SK-N-SH (cell line): ENCODE measurements at regions not wholly inside any gene's neighbourhood (a gene's known extent, or its start where the extent isn't known, plus 50 kb on each side); places are given as distances from the start of the nearest gene placed in this dataset.

ENCODE experiments used
- CTCF ChIA-PET: fragments of 300-600, 350-600 bp; formaldehyde crosslinking; extraction: SDS; loops from one replicate; lab custom pipeline; 2021; lab: Yijun Ruan, JAX
- POLR2A ChIA-PET: fragments of 350-600 bp; sonication (Branson Sonifier 250); formaldehyde crosslinking; extraction: SDS; loops from one replicate; lab custom pipeline; 2020; ENCODE audit warnings: antibody characterized with exemption, inconsistent platforms; lab: Yijun Ruan, JAX
- DNase-seq: peaks from one replicate; pipeline ENCODE4 v3.0.0; 2012
- H2AFZ ChIP-seq: fragments of 200-600 bp; sonication (generic); 2 replicates; pipeline ENCODE4 v1.8.1; 2016; ENCODE audit warnings: antibody characterized with exemption, mild to moderate bottlenecking, low read depth
- H3F3A ChIP-seq: fragments of 200-600 bp; sonication (generic); replicated peaks from 2 replicates; pipeline ENCODE3; 2016; ENCODE audit warnings: antibody characterized with exemption, mild to moderate bottlenecking; ENCODE audit not compliant: insufficient read depth
- H3K27ac ChIP-seq, 2 experiments: fragments of 200-500 bp in 1 of 2; fragments of 200-600 bp in 1 of 2; sonication (Bioruptor generic) in 1 of 2; sonication (generic), shearing (Covaris generic) in 1 of 2; 2 replicates each; pipeline versions ENCODE4 v1.5.1 to v1.6.1; 2014 to 2016; ENCODE audit warnings: low read depth in 2 of 2, inconsistent platforms in 1 of 2, low read length in 1 of 2, mild to moderate bottlenecking in 1 of 2, mixed read lengths in 1 of 2
- H3K27me3 ChIP-seq: fragments of 200-600 bp; sonication (generic), shearing (Covaris generic); 2 replicates; pipeline ENCODE4 v1.6.1; 2016; ENCODE audit warnings: mixed run types; ENCODE audit not compliant: insufficient read depth
- H3K36me3 ChIP-seq, 2 experiments: fragments of 200-500 bp in 1 of 2; fragments of 200-600 bp in 1 of 2; sonication (Bioruptor generic) in 1 of 2; sonication (generic) in 1 of 2; replicated peaks in 1 of 2; 2 replicates each; pipeline versions ENCODE3 to v1.5.1; 2014 to 2016; ENCODE audit warnings: low read length in 1 of 2, mild to moderate bottlenecking in 1 of 2; ENCODE audit not compliant: insufficient read depth in 2 of 2, control insufficient read depth in 1 of 2
- H3K4me1 ChIP-seq, 2 experiments: fragments of 200-500 bp in 1 of 2; fragments of 200-600 bp in 1 of 2; sonication (Bioruptor generic) in 1 of 2; sonication (generic), shearing (Covaris generic) in 1 of 2; 2 replicates each; pipeline versions ENCODE4 v1.5.1 to v1.6.1; 2014 to 2016; ENCODE audit warnings: low read depth in 1 of 2, low read length in 1 of 2, mixed run types in 1 of 2; ENCODE audit not compliant: insufficient read depth in 2 of 2, control insufficient read depth in 1 of 2
- H3K4me2 ChIP-seq: fragments of 200-600 bp; sonication (generic), shearing (Covaris generic); 2 replicates; pipeline ENCODE4 v1.6.1; 2017; ENCODE audit warnings: mixed run types
- H3K4me3 ChIP-seq, 2 experiments: fragments of 200-500 bp in 1 of 2; fragments of 200-600 bp in 1 of 2; sonication (Bioruptor generic) in 1 of 2; sonication (generic), shearing (Covaris generic) in 1 of 2; 2 replicates each; pipeline versions ENCODE4 v1.5.1 to v1.8.1; 2014 to 2016; ENCODE audit warnings: low read depth in 2 of 2, inconsistent platforms in 1 of 2, low read length in 1 of 2, mild to moderate bottlenecking in 1 of 2, mixed read lengths in 1 of 2, moderate library complexity in 1 of 2
- H3K79me2 ChIP-seq: fragments of 200-600 bp; sonication (generic); 2 replicates; pipeline ENCODE4 v1.8.1; 2017; ENCODE audit warnings: mild to moderate bottlenecking; ENCODE audit not compliant: insufficient read depth
- H3K9ac ChIP-seq: fragments of 200-600 bp; sonication (generic); 2 replicates; pipeline ENCODE4 v1.6.1; 2017; ENCODE audit warnings: mixed run types
- H3K9me2 ChIP-seq: fragments of 200-600 bp; sonication (generic); 2 replicates; pipeline ENCODE4 v1.6.1; 2017; ENCODE audit warnings: mixed run types
- H3K9me3 ChIP-seq: fragments of 200-600 bp; sonication (generic); 2 replicates; pipeline ENCODE4 v1.6.1; 2017; ENCODE audit warnings: mixed run types, mild to moderate bottlenecking, moderate library complexity
- H4K20me1 ChIP-seq: fragments of 200-600 bp; sonication (generic); 2 replicates; pipeline ENCODE4 v1.6.1; 2017; ENCODE audit warnings: mild to moderate bottlenecking, mixed run types; ENCODE audit not compliant: insufficient read depth
- CTCF ChIP-seq: fragments of 200-600 bp; sonication (generic); IDR thresholded peaks from 2 replicates; pipeline ENCODE4 v1.6.1; 2017; ENCODE audit warnings: antibody characterized with exemption, mild to moderate bottlenecking, moderate library complexity
- EP300 ChIP-seq, 2 experiments: IDR thresholded peaks; 2 replicates each; pipeline versions ENCODE4 v1.4.0 to v1.6.1; 2012; ENCODE audit warnings: borderline replicate concordance in 1 of 2, low read depth in 1 of 2, low read length in 1 of 2
- EZH2phosphoT487 ChIP-seq: fragments of 200-600 bp; sonication (generic); IDR thresholded peaks from 2 replicates; pipeline ENCODE4 v1.6.1; 2017; ENCODE audit warnings: low read depth, mixed run types, mild to moderate bottlenecking, antibody characterized with exemption, moderate library complexity, borderline replicate concordance
- FOSL2 ChIP-seq: IDR thresholded peaks from 2 replicates; pipeline ENCODE4 v1.4.0; 2012; ENCODE audit warnings: low read depth, mild to moderate bottlenecking, moderate library complexity, borderline replicate concordance
- MEF2A ChIP-seq: IDR thresholded peaks from 2 replicates; pipeline ENCODE4 v1.4.0; 2012; ENCODE audit warnings: low read depth, borderline replicate concordance
- MXI1 ChIP-seq: IDR thresholded peaks from 2 replicates; pipeline ENCODE4 v1.6.1; 2012; ENCODE audit warnings: mild to moderate bottlenecking, low read depth, low read length, improper control_type of control experiment
- NFIC ChIP-seq: IDR thresholded peaks from 2 replicates; pipeline ENCODE4 v1.4.0; 2012; ENCODE audit warnings: borderline replicate concordance
- POLR2AphosphoS5 ChIP-seq: IDR thresholded peaks from 2 replicates; pipeline ENCODE4 v1.6.1; 2012; ENCODE audit warnings: low read depth, low read length
- RAD21 ChIP-seq: IDR thresholded peaks from 2 replicates; pipeline ENCODE4 v1.6.1; 2012; ENCODE audit warnings: mild to moderate bottlenecking, low read length
- RCOR1 ChIP-seq: fragments of 150-350 bp; IDR thresholded peaks from 2 replicates; pipeline ENCODE4 v1.6.1; 2017; ENCODE audit warnings: antibody characterized with exemption, low read length
- SMC3 ChIP-seq: IDR thresholded peaks from 2 replicates; pipeline ENCODE4 v1.6.1; 2012; ENCODE audit warnings: low read depth, low read length, improper control_type of control experiment
- TAF1 ChIP-seq: IDR thresholded peaks from 2 replicates; pipeline ENCODE4 v1.6.1; 2012; ENCODE audit warnings: low read depth, mild to moderate bottlenecking, low read length, moderate library complexity, borderline replicate concordance
- WGBS: methylation state at CpG from one replicate; pipeline ENCODE4 v1.1.6; 2017; ENCODE audit warnings: low lambda C conversion rate; 5-methylcytosine and 5-hydroxymethylcytosine counted together
- TF ChIP-seq, protein P1 (sequence below): IDR thresholded peaks from 2 replicates; pipeline ENCODE4 v1.4.0; 2012; ENCODE audit warnings: low read depth, borderline replicate concordance
- TF ChIP-seq, protein P2 (sequence below): fragments of 150-350 bp; IDR thresholded peaks from 2 replicates; pipeline ENCODE4 v1.6.1; 2017; ENCODE audit warnings: antibody characterized with exemption, low read length, low read depth, borderline replicate concordance

DNA sequence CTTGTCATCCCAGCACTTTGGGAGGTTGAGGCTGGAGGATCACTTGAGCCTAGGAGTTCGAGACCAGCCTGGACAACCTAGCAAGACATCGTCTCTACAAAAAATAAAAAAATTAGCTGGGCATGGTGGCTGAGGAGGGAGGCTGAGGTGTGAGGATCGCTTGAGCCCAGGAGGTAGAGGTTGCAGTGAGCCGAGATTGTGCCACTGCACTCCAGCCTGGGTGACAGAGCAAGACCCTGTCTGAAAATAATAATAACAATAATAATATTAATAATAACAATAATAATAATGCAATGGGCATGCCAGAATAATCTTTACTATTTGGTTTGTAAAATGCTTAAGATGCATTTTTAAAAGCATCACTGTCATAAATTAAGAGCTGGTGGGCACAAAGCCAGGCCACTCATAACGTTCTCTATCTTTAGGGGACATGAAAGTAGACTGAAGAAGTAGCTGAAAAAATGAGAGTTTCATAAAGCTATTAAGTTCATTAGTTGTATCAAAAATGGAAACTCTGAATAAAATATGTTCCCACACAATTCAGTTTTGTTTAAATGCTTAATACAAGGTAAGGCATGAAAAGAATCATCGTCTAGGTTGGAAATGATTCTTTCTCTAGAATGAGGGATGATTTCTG, 51.6 kb upstream of the ITPKB start:
- Histone ChIP-seq H3K9me2 (no peaks in the 10 kb centered on the region), H3K4me1 (no peaks in the 10 kb centered on the region), H3K36me3 (no peaks in the 10 kb centered on the region), H2AFZ (no peak overlapping the region), H4K20me1 (no peaks in the 10 kb centered on the region), H3K9ac (no peak overlapping the region), H3K4me2 (no peak overlapping the region), H3K9me3 (no peaks in the 10 kb centered on the region), H3K27me3 (peaks cover 7% of the 10 kb centered on the region; the same call in 1 of the 2 replicates), H3K27ac (no peak overlapping the region), H3K4me3 (no peak overlapping the region), H3K79me2 (no peaks in the 10 kb centered on the region), H3F3A (no peaks in the 10 kb centered on the region)
- 55% methylated on average over 6 of the region's 6 CpGs for WGBS
- DNase-seq, result no peak
- ChIA-PET POLR2A (no interaction called here), CTCF (no interaction called here)
- TF ChIP-seq EZH2phosphoT487 (no peak), SMC3 (no peak), POLR2AphosphoS5 (no peak), CTCF (no peak), NFIC (no peak), MXI1 (no peak), FOSL2 (no peak), MEF2A (no peak), TAF1 (no peak), EP300 (IDR thresholded peaks at IDR 0.05; ENCODE audit: borderline replicate concordance in 1 of 2, low read depth in 1 of 2, low read length in 1 of 2) (no peak), RCOR1 (no peak), RAD21 (no peak)
- TF ChIP-seq, protein P1, sequence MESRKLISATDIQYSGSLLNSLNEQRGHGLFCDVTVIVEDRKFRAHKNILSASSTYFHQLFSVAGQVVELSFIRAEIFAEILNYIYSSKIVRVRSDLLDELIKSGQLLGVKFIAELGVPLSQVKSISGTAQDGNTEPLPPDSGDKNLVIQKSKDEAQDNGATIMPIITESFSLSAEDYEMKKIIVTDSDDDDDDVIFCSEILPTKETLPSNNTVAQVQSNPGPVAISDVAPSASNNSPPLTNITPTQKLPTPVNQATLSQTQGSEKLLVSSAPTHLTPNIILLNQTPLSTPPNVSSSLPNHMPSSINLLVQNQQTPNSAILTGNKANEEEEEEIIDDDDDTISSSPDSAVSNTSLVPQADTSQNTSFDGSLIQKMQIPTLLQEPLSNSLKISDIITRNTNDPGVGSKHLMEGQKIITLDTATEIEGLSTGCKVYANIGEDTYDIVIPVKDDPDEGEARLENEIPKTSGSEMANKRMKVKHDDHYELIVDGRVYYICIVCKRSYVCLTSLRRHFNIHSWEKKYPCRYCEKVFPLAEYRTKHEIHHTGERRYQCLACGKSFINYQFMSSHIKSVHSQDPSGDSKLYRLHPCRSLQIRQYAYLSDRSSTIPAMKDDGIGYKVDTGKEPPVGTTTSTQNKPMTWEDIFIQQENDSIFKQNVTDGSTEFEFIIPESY, result no peak
- TF ChIP-seq, protein P2, sequence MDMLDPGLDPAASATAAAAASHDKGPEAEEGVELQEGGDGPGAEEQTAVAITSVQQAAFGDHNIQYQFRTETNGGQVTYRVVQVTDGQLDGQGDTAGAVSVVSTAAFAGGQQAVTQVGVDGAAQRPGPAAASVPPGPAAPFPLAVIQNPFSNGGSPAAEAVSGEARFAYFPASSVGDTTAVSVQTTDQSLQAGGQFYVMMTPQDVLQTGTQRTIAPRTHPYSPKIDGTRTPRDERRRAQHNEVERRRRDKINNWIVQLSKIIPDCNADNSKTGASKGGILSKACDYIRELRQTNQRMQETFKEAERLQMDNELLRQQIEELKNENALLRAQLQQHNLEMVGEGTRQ, result no peak
